NT2/D1 (cell line): ENCODE measurements at regions not wholly inside any gene's neighbourhood (a gene's known extent, or its start where the extent isn't known, plus 50 kb on each side); places are given as distances from the start of the nearest gene placed in this dataset.

Source experiments
- YY1 ChIP-seq: IDR thresholded peaks from 2 replicates; pipeline ENCODE4 v1.6.1; 2011; ENCODE audit not compliant: insufficient read length, insufficient read depth
- ZNF274 ChIP-seq: IDR thresholded peaks from 2 replicates; pipeline ENCODE4 v1.6.1; 2011; ENCODE audit warnings: mild to moderate bottlenecking, low read depth, low read length

DNA sequence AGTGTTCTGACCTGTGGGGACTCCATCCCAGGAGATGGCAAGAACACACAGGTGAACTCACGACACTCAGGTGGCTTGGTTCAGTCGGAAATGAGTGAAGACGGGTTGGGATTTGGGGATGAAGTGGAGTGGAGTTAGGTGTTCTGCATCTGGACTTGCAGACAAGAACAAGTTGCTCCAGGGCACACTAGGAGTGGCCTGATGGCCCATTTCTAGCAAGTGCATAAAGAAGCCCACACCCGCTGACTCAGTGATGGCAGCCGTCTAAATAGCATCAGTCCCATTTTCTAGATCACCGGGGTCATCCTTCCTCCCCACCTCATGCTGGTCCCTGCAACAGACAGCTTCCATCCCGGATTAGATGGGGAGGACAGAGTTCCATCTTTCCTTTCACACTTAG is 278.4 kb downstream of the C1orf94 start:
- TF ChIP-seq YY1 (no peak), ZNF274 (no peak)
